Activated CD8-positive, alpha-beta T cell treated with anti-CD3 and anti-CD28 coated beads for 36 hours (primary cell): ENCODE measurements at regions not wholly inside any gene's neighbourhood (a gene's known extent, or its start where the extent isn't known, plus 50 kb on each side); places are given as distances from the start of the nearest gene placed in this dataset.

ENCODE experiments used
- ATAC-seq: fragments of 200-7000 bp; cut with Tn5 transposase; one replicate; pipeline ENCODE4 v1.10.0; 2021; ENCODE audit warnings: mild to moderate bottlenecking, moderate library complexity
- CTCF ChIA-PET: fragments of 350-600 bp; sonication (Branson Sonifier 250); formaldehyde crosslinking; loops from one replicate; lab custom pipeline; 2021; ENCODE audit warnings: antibody characterized with exemption; lab: Charles Lee
- POLR2A ChIA-PET: fragments of 350-600 bp; sonication (Branson Sonifier 250); formaldehyde crosslinking; loops from one replicate; lab custom pipeline; 2021; ENCODE audit warnings: antibody characterized with exemption; lab: Charles Lee
- DNase-seq: peaks from one replicate; pipeline ENCODE4 v3.0.0-alpha.2; 2020
- H3K27ac Mint-ChIP-seq: one replicate; pipeline ENCODE4 v1.8.0; 2021; ENCODE audit warnings: mild to moderate bottlenecking, mixed read lengths
- H3K27me3 Mint-ChIP-seq: one replicate; pipeline ENCODE4 v1.8.0; 2021; ENCODE audit warnings: mixed read lengths
- H3K36me3 Mint-ChIP-seq: one replicate; pipeline ENCODE4 v1.8.0; 2021; ENCODE audit warnings: low read depth, mixed read lengths
- H3K4me1 Mint-ChIP-seq: one replicate; pipeline ENCODE4 v1.8.0; 2021; ENCODE audit warnings: low read depth, mixed read lengths
- H3K4me3 Mint-ChIP-seq: one replicate; pipeline ENCODE4 v1.8.0; 2021; ENCODE audit warnings: mild to moderate bottlenecking, moderate library complexity, mixed read lengths
- H3K9me3 Mint-ChIP-seq: one replicate; pipeline ENCODE4 v1.8.0; 2021; ENCODE audit warnings: mixed read lengths
- intact Hi-C: fragments of 100-400 bp; cut with micrococcal nuclease; formaldehyde crosslinking; loops from one replicate; pipeline ENCODE4 v1.10.0; 2022
- TF ChIP-seq, protein P1 (sequence below): fragments of 200-600 bp; IDR thresholded peaks from one replicate; pipeline ENCODE4 v1.8.0; 2022; ENCODE audit warnings: antibody characterized with exemption, mild to moderate bottlenecking

GRCh38 chr16:59655031-59655430, 920.9 kb upstream of the GOT2 start:
- Mint-ChIP-seq H3K9me3 (no peaks in the 10 kb centered on the region), H3K27me3 (no peaks in the 10 kb centered on the region), H3K4me3 (no peak overlapping the region), H3K27ac (no peak overlapping the region), H3K4me1 (no peaks in the 10 kb centered on the region), H3K36me3 (no peaks in the 10 kb centered on the region)
- ChIA-PET CTCF (no interaction called here), POLR2A (interaction anchor here (0.6 kb wide), 1 partner anchor 85 kb away, joined by 3 read pairs; no protein-coding TSS in a partner anchor)
- intact Hi-C loops: no loop called here
- TF ChIP-seq, protein P1, sequence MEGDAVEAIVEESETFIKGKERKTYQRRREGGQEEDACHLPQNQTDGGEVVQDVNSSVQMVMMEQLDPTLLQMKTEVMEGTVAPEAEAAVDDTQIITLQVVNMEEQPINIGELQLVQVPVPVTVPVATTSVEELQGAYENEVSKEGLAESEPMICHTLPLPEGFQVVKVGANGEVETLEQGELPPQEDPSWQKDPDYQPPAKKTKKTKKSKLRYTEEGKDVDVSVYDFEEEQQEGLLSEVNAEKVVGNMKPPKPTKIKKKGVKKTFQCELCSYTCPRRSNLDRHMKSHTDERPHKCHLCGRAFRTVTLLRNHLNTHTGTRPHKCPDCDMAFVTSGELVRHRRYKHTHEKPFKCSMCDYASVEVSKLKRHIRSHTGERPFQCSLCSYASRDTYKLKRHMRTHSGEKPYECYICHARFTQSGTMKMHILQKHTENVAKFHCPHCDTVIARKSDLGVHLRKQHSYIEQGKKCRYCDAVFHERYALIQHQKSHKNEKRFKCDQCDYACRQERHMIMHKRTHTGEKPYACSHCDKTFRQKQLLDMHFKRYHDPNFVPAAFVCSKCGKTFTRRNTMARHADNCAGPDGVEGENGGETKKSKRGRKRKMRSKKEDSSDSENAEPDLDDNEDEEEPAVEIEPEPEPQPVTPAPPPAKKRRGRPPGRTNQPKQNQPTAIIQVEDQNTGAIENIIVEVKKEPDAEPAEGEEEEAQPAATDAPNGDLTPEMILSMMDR: no peak
- ATAC-seq: no peak
- DNase-seq: no peak

DNA sequence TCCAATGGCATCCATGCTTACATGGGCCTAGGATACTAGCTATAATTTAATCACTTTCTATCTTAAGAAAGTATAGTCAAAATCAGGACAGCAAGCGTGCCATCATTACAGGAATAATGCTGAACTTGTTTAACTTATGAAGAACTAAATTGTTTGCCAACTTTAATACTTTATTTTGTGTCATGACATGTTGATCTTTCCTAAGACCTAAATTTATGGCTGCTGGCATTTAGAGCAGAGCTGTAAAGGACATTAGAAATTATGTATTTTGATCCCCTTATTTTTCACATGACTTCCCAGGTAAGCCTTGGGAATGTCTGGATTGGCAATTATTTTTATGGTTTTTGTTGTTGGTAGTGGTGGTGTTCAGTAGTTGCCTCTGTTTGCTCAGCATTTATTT, 920.3 kb upstream of the GOT2 start:
- Mint-ChIP-seq H3K9me3 (no peaks in the 10 kb centered on the region), H3K36me3 (no peaks in the 10 kb centered on the region), H3K4me1 (no peaks in the 10 kb centered on the region), H3K27me3 (no peaks in the 10 kb centered on the region), H3K27ac (no peak overlapping the region), H3K4me3 (no peak overlapping the region)
- no peak for DNase-seq
- TF ChIP-seq, protein P1: no peak
- ChIA-PET POLR2A (interaction anchor here (0.6 kb wide), 1 partner anchor 85 kb away, joined by 3 read pairs; no protein-coding TSS in a partner anchor), CTCF (no interaction called here)
- no peak for ATAC-seq
- intact Hi-C loops: no loop called here

DNA sequence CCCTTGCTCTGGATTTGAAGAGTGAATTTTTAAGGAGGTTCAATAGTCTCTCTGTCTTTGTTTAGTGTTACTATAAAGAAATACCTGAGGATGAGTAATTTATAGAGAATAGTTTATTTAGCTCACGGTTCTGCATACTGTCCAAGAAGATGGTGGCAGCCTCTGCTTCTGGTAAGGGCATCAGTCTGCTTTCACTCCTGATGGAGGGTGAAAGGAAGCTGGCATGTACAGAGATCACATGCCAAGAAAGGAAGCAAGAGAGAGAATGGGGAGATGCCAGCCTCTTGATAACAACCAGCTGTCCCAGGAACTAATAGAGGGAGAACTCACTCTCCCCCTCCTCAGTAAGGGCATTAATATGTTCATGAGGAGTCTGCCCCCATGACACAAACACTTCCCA, 917.5 kb upstream of the GOT2 start:
- H3K27me3 Mint-ChIP-seq: no peaks in the 10 kb centered on the region
- ChIA-PET POLR2A (no interaction called here), CTCF (no interaction called here)
- no peak overlapping the region for H3K4me3 Mint-ChIP-seq
- H3K27ac Mint-ChIP-seq: no peak overlapping the region
- intact Hi-C loops: no loop called here
- TF ChIP-seq, protein P1: no peak
- H3K4me1 Mint-ChIP-seq: no peaks in the 10 kb centered on the region
- ATAC-seq (no peak), DNase-seq (no peak)
- H3K36me3 Mint-ChIP-seq: no peaks in the 10 kb centered on the region
- H3K9me3 Mint-ChIP-seq: peaks cover 5% of the 10 kb centered on the region

DNA sequence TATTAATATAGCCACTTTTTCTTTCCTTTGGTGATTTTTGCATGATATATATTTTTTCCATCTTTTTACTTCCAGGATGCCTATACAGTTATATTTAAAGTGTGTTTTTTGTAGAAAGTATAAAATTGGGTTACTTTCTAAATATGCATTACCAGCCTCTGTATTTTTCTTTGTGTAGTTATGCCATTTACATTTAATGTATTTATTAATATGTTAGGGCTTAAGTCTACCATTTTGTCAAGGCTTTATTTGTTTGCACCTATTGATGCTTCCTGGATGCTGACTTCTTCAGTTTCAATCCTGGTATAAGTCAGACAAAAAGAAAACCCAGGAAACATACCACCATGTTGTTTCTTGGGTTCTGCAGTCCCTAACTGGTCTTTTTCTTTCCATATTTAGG, 911.1 kb upstream of the GOT2 start:
- DNase-seq (no peak), ATAC-seq (no peak)
- no peaks in the 10 kb centered on the region for H3K36me3 Mint-ChIP-seq
- ChIA-PET POLR2A (no interaction called here), CTCF (no interaction called here)
- no peak overlapping the region for H3K4me3 Mint-ChIP-seq
- H3K27me3 Mint-ChIP-seq: no peaks in the 10 kb centered on the region
- no peaks in the 10 kb centered on the region for H3K4me1 Mint-ChIP-seq
- TF ChIP-seq, protein P1: no peak
- intact Hi-C loops: no loop called here
- no peak overlapping the region for H3K27ac Mint-ChIP-seq
- H3K9me3 Mint-ChIP-seq: peaks cover 7% of the 10 kb centered on the region

DNA sequence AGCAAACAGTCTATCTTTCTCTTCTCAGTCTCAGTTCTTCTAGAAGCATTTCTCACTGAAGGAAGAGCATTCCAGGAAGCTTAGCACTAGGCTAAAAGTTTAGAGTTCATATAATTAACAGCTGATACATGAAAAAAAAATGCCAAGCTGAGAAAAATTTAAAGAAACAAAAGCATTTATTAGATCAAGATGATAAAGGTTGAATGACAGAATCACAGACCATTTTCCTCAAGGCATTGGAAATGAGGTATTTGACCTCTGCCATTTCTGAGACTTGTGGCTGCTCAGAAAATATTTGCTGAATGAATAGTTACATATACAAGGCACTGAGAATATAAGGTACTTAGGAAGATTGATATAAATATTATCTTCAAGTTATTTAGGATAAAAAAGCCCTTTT, 901.6 kb upstream of the GOT2 start:
- Mint-ChIP-seq H3K9me3 (no peaks in the 10 kb centered on the region), H3K27ac (no peak overlapping the region), H3K27me3 (no peaks in the 10 kb centered on the region), H3K36me3 (no peaks in the 10 kb centered on the region), H3K4me1 (no peaks in the 10 kb centered on the region), H3K4me3 (no peak overlapping the region)
- TF ChIP-seq, protein P1: no peak
- ChIA-PET POLR2A (no interaction called here), CTCF (no interaction called here)
- no peak for DNase-seq
- ATAC-seq: no peak
- intact Hi-C loops: no loop called here
